ENCODE measurements at regions not wholly inside any gene's neighbourhood (a gene's known extent, or its start where the extent isn't known, plus 50 kb on each side); places are given as distances from the start of the nearest gene placed in this dataset.

- intact Hi-C loops (cut with micrococcal nuclease; ENCODE audit: unreplicated experiment): loop anchor here (1.0 to 2.0 kb wide), 3 partner anchors 45 to 225 kb away; partner anchors contain the start of gene CEBPB
- peak overlapping the region; percentile 27; the same call in 1 of the 2 replicates for H3K4me3 ChIP-seq
- peaks cover 64% of the 10 kb centered on the region for H3K4me1 ChIP-seq (replicated peaks; ENCODE audit: insufficient read depth)
Observed at GRCh38 chr20:50415516-50416268, 94.5 kb upstream of the PTPN1 start.

GRCh38 chr20:50416269-50417022 is 93.7 kb upstream of the PTPN1 start:
- Histone ChIP-seq H3K36me3 (ENCODE audit: low read depth) (no peaks in the 10 kb centered on the region), H3K9me3 (ENCODE audit: insufficient read depth, low read depth) (peaks cover 2% of the 10 kb centered on the region; the same call in 1 of the 2 replicates), H2AFZ (peak overlapping the region; percentile 70), H3K79me2 (ENCODE audit: low read depth) (no peaks in the 10 kb centered on the region), H3K27me3 (ENCODE audit: insufficient read depth, low read depth) (no peaks in the 10 kb centered on the region), H3K4me2 (peak overlapping the region; percentile 79), H4K20me1 (ENCODE audit: insufficient read depth) (no peaks in the 10 kb centered on the region), H3K4me1 (replicated peaks; ENCODE audit: insufficient read depth) (peaks cover 63% of the 10 kb centered on the region), H3F3A (ENCODE audit: insufficient read depth, low read depth) (peaks cover 66% of the 10 kb centered on the region), H3K4me3 (peak overlapping the region; percentile 27; the same call in 1 of the 2 replicates), H3K27ac (peak overlapping the region; percentile 90), H3K9me2 (ENCODE audit: insufficient read depth) (no peaks in the 10 kb centered on the region)
- no peak for TF ChIP-seq CTCF (conservative IDR thresholded peaks at IDR 0.05)
- no peak for TF ChIP-seq EZH2 (IDR thresholded peaks at IDR 0.05; ENCODE audit: low read depth)
- intact Hi-C loops (cut with micrococcal nuclease; ENCODE audit: unreplicated experiment): no loop called here
- POLR2A ChIA-PET (ENCODE audit: unreplicated experiment): no interaction called here
- DNase-seq: no peak
- CTCF ChIA-PET: no interaction called here
- BruUV-seq (replicated peaks): no TSS peak

More at GRCh38 chr20:50415516-50416268, 94.5 kb upstream of the PTPN1 start:
- no peak for TF ChIP-seq EZH2 (IDR thresholded peaks at IDR 0.05; ENCODE audit: low read depth)
- no peaks in the 10 kb centered on the region for H3K36me3 ChIP-seq (ENCODE audit: low read depth)
- peak overlapping the region; percentile 79 for H3K4me2 ChIP-seq
- H3K27ac ChIP-seq: peak overlapping the region; percentile 90
- no TSS peak for BruUV-seq (replicated peaks)
- ChIA-PET POLR2A (ENCODE audit: unreplicated experiment) (interaction anchor here (0.6 to 0.7 kb wide), 4 partner anchors 19 to 132 kb away, joined by 3 to 8 read pairs (median 4); no protein-coding TSS in a partner anchor), CTCF (no interaction called here)
- H3K9me3 ChIP-seq (ENCODE audit: insufficient read depth, low read depth): no peaks in the 10 kb centered on the region
- H3F3A ChIP-seq (ENCODE audit: insufficient read depth, low read depth): peaks cover 65% of the 10 kb centered on the region
- DNase-seq: peak; percentile 85 to 97
- H4K20me1 ChIP-seq (ENCODE audit: insufficient read depth): no peaks in the 10 kb centered on the region
- H3K27me3 ChIP-seq (ENCODE audit: insufficient read depth, low read depth): no peaks in the 10 kb centered on the region
- H3K79me2 ChIP-seq (ENCODE audit: low read depth): no peaks in the 10 kb centered on the region
- peak overlapping the region; percentile 70 for H2AFZ ChIP-seq
- no peaks in the 10 kb centered on the region for H3K9me2 ChIP-seq (ENCODE audit: insufficient read depth)

GRCh38 chr20:50417023-50417329 is 93.2 kb upstream of the PTPN1 start:
- Histone ChIP-seq H3K9me2 (ENCODE audit: insufficient read depth) (no peaks in the 10 kb centered on the region), H3F3A (ENCODE audit: insufficient read depth, low read depth) (peaks cover 66% of the 10 kb centered on the region), H3K36me3 (ENCODE audit: low read depth) (no peaks in the 10 kb centered on the region), H3K4me3 (no peak overlapping the region), H3K4me1 (replicated peaks; ENCODE audit: insufficient read depth) (peaks cover 63% of the 10 kb centered on the region), H2AFZ (no peak overlapping the region), H3K4me2 (0 out of 2 replicates have a peak overlapping the region, but pooled peaks have one; percentile 79), H4K20me1 (ENCODE audit: insufficient read depth) (no peaks in the 10 kb centered on the region), H3K9me3 (ENCODE audit: insufficient read depth, low read depth) (peaks cover 7% of the 10 kb centered on the region; the same call in 1 of the 2 replicates), H3K27me3 (ENCODE audit: insufficient read depth, low read depth) (no peaks in the 10 kb centered on the region), H3K27ac (no peak overlapping the region), H3K79me2 (ENCODE audit: low read depth) (no peaks in the 10 kb centered on the region)
- ChIA-PET POLR2A (ENCODE audit: unreplicated experiment) (no interaction called here), CTCF (no interaction called here)
- intact Hi-C loops (cut with micrococcal nuclease; ENCODE audit: unreplicated experiment): no loop called here
- DNase-seq: no peak
- no TSS peak for BruUV-seq (replicated peaks)
- TF ChIP-seq CTCF (conservative IDR thresholded peaks at IDR 0.05): no peak
- TF ChIP-seq EZH2 (IDR thresholded peaks at IDR 0.05; ENCODE audit: low read depth): no peak

Data from PC-9 (cell line).